ENCODE measurements at regions not wholly inside any gene's neighbourhood (a gene's known extent, or its start where the extent isn't known, plus 50 kb on each side); places are given as distances from the start of the nearest gene placed in this dataset.

- BruUV-seq (replicated peaks), result no TSS peak
- H3K27ac ChIP-seq (ENCODE audit: low read depth, low read length, poor library complexity, severe bottlenecking), result no peak overlapping the region
- H3K79me2 ChIP-seq (ENCODE audit: insufficient read depth, low read depth, low read length), result no peaks in the 10 kb centered on the region
- no peaks in the 10 kb centered on the region for H3K9me3 ChIP-seq (ENCODE audit: low read length)
- POLR2A ChIA-PET, result no interaction called here
- CTCF ChIA-PET (ENCODE audit: unreplicated experiment), result no interaction called here
- H3K36me3 ChIP-seq (ENCODE audit: insufficient read depth, low read length), result no peaks in the 10 kb centered on the region
- TF ChIP-seq EZH2phosphoT487 (IDR thresholded peaks at IDR 0.05; ENCODE audit: borderline replicate concordance, low read depth, low read length) (no peak), CTCF (conservative IDR thresholded peaks at IDR 0.05; ENCODE audit: low read length) (no peak)
- no peaks in the 10 kb centered on the region for H3K9me2 ChIP-seq (ENCODE audit: insufficient read depth, low read length)
- intact Hi-C loops (cut with micrococcal nuclease; ENCODE audit: unreplicated experiment), result no loop called here
- DNase-seq (ENCODE audit: low spot score), result no peak
- no peaks in the 10 kb centered on the region for H4K20me1 ChIP-seq (ENCODE audit: insufficient read depth, low read length)
- H2AFZ ChIP-seq (ENCODE audit: low read length), result no peak overlapping the region
- H3K4me2 ChIP-seq (ENCODE audit: low read length), result no peak overlapping the region
- no peaks in the 10 kb centered on the region for H3K4me1 ChIP-seq (ENCODE audit: insufficient read depth, low read length, poor library complexity, severe bottlenecking)
- H3K4me3 ChIP-seq (ENCODE audit: low read depth, low read length, poor library complexity, severe bottlenecking), result no peak overlapping the region
Measured at GRCh38 chr7:84247591-84247990, 53.0 kb upstream of the SEMA3A start.

- Histone ChIP-seq H3K36me3 (ENCODE audit: insufficient read depth, low read length) (no peaks in the 10 kb centered on the region), H3K4me3 (ENCODE audit: low read depth, low read length, poor library complexity, severe bottlenecking) (no peak overlapping the region), H3K4me2 (ENCODE audit: low read length) (no peak overlapping the region), H3K79me2 (ENCODE audit: insufficient read depth, low read depth, low read length) (no peaks in the 10 kb centered on the region), H3K9me2 (ENCODE audit: insufficient read depth, low read length) (no peaks in the 10 kb centered on the region), H2AFZ (ENCODE audit: low read length) (no peak overlapping the region), H4K20me1 (ENCODE audit: insufficient read depth, low read length) (no peaks in the 10 kb centered on the region), H3K9me3 (ENCODE audit: low read length) (no peaks in the 10 kb centered on the region), H3K4me1 (ENCODE audit: insufficient read depth, low read length, poor library complexity, severe bottlenecking) (no peaks in the 10 kb centered on the region), H3K27ac (ENCODE audit: low read depth, low read length, poor library complexity, severe bottlenecking) (no peak overlapping the region)
- ChIA-PET CTCF (ENCODE audit: unreplicated experiment) (no interaction called here), POLR2A (interaction anchor here (0.6 kb wide), 1 partner anchor 634 kb away, joined by 3 read pairs; no protein-coding TSS in a partner anchor)
- intact Hi-C loops (cut with micrococcal nuclease; ENCODE audit: unreplicated experiment), result no loop called here
- no peak for DNase-seq (ENCODE audit: low spot score)
- no peak for TF ChIP-seq CTCF (conservative IDR thresholded peaks at IDR 0.05; ENCODE audit: low read length)
- TF ChIP-seq EZH2phosphoT487 (IDR thresholded peaks at IDR 0.05; ENCODE audit: borderline replicate concordance, low read depth, low read length), result no peak
- BruUV-seq (replicated peaks), result no TSS peak
Measured at GRCh38 chr7:84245835-84246234, 51.2 kb upstream of the SEMA3A start.
